ENCODE measurements at regions not wholly inside any gene's neighbourhood (a gene's known extent, or its start where the extent isn't known, plus 50 kb on each side); places are given as distances from the start of the nearest gene placed in this dataset.

DNA sequence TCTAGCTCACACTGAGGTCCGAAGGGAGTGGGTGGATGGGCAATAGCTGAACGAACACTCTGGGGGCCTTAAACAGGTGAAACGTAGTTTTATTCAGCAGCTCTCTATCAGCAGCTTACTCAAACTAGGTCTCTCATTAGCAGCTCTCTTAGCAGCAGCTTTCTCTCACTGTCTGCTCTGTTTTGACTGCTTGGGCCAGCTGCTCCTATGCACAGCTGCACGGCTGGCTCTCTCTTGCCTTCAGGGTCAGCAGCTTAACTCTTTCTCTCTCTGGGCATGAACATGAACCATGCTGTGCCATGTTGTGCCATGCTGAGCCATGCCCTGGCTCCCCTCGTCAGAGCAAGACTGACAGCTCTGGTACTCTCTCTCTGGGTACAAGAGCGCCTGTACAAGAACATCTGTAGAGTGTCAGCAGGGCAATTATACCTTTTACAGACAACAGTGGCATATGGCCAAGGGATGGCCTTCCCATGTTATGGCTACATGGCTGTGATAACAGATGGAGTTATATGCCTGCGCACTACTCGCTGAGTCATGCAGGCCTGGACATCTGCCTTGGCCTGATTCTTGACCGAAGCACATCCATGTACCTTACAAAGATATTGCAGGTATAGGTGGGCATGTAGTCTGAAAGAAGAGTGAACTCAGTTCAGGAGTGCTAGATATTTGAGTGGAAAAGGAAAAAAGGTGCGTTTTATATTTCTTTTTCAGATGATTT lies 152.4 kb downstream of the LEPR start:
- TF ChIP-seq EZH2 (IDR thresholded peaks at IDR 0.05; ENCODE audit: low read depth, unreplicated experiment) (no peak), ZNF114 (CRISPR knock-in tag; IDR thresholded peaks at IDR 0.05) (no peak), CREB1 (CRISPR knock-in tag; IDR thresholded peaks at IDR 0.05; ENCODE audit: low read depth) (no peak)
